Left colon (tissue), 2 donors: ENCODE measurements at regions not wholly inside any gene's neighbourhood (a gene's known extent, or its start where the extent isn't known, plus 50 kb on each side); places are given as distances from the start of the nearest gene placed in this dataset.

Source experiments
- ATAC-seq: fragments of 200-7000 bp; cut with Tn5 transposase; one replicate; pipeline ENCODE4 v1.9.1; 2020; ENCODE audit warnings: mild to moderate bottlenecking, moderate library complexity
- DNase-seq, 2 donors: peaks; one replicate each; pipeline ENCODE4 v3.0.0-alpha.2; 2020
- intact Hi-C, 2 donors: fragments of 100-400 bp; cut with DNase I in 1 of 2; cut with micrococcal nuclease in 1 of 2; formaldehyde crosslinking; loops; one replicate each; pipeline versions ENCODE4 v1.11.2 to v1.14.0; 2022; cut with DNase I, micrococcal nuclease
- donor health status: DM: no; HTN: no; CAD: no.
- donor health status: DM: yes; HTN: yes; CAD: no.

DNA sequence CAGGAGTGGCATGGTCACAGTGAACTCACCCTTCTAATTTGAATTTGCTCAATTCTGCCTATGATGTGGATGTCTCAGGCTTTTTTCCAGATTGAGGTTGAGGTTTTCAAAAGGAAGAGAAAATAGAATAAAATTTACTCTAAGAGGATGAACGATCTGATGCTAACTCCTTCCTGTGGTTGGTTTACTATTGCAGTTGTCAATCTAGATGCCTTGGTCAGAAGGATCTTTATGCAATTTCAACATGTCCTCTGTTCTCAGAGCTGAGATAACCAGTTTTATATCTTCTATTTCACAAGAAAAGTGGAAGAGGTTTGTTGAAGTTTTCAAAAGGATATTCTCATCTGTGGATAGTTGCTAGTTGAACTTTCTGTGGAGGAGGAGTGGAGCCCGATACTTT lies 150.7 kb upstream of the WDR11 start:
- ATAC-seq (no peak), DNase-seq (no peak)
- intact Hi-C loops, result no loop called here

DNA sequence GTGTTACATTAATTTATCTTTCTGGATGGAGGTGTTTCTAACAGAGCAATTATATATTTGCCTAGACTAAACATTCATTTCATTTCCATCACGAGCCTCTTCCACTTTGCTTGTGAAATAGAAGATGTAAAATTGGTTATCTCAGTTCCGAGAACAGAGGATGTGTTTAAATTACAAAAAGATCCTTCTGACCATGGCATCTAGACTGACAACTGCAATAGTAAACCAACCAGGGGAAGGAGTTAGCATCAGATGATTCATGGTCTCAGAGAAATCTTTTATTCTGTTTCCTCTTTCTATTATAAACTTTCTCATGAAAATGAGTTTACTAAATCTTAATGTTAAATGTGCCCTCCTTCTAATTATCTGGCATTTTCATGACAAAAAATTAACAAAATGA lies 149.8 kb upstream of the WDR11 start:
- ATAC-seq (no peak), DNase-seq (no peak)
- intact Hi-C loops, result no loop called here

DNA sequence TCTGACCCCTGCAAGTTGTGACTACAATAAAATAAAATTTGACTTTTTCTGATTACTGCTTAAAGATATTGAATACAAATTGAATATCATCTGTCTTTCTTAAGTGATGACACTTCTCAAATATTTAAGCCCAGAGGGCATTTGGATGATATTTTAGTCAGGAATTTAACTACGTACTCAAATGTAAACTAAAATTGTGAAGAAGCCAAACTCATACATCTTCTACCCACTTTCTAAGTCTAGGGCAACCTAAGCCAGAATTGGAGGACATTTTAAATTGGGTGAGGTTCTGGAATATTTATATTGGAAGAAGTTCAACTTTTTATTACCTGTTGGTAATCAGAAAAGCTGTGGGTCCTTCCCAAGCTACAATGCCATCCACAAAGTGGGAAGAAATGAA lies 149.1 kb upstream of the WDR11 start:
- ATAC-seq (no peak), DNase-seq (no peak)
- intact Hi-C loops, result no loop called here

DNA sequence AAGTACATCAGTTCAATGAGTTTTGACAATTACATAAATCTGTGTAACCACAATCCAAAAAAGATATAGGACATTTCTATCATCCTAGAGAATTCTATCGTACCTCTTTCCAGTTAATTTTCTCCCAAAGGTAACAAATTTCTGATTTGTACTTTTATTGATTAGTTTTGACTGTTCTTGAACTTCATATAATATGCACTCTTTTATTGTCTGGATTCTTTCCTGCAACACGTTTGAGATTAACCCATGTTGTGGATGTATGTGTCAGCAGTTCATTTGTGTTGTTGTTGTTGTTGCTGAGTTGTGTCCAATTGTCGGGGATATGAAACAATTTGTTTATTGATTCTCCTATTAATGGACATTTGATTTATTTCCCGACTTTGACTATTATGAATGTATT lies 145.9 kb upstream of the WDR11 start:
- no peak for ATAC-seq
- intact Hi-C loops, result no loop called here

DNA sequence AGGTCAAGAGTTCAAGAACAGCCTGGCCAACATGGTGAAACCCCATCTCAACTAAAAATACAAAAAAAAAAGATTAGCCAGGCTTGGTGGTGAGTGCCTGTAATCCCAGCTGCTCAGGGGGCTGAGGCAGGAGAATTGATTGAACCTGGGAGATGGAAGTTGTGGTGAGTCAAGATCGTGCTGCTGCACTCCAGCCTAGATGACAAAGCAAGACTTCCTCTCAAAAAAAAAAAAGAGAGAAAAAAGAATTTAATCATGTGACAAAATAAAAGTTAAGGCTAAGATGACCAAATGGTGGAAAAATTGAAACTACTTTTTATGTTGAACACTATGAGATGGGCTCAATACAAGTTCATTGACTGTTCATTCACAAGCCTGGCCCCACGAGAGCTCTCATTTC lies 141.1 kb upstream of the WDR11 start:
- no peak for ATAC-seq
- DNase-seq, result no peak
- intact Hi-C loops, result no loop called here

More for the DNA sequence above, 145.9 kb upstream of the WDR11 start:
- no peak for DNase-seq

DNA sequence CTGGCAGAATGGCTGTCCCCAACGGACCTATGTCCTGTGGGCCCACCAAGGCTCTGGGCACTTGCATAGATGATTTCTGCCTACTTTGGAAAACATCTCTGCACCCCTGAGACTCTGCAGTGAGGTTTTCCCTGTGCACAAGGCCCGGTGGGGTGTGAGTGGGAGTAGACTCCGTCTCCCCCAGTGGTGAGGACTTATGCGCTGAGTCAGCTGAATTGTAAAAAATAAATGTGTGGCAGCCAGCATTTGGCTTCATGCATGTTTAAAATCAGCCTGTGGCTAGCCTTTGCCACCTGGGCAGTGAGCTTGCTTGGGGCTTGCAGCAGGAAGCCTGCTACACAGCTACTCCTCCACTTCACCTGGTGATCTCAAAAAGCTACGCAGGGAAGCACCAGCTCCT lies 139.3 kb upstream of the WDR11 start:
- DNase-seq (no peak), ATAC-seq (no peak)
- intact Hi-C loops, result no loop called here

DNA sequence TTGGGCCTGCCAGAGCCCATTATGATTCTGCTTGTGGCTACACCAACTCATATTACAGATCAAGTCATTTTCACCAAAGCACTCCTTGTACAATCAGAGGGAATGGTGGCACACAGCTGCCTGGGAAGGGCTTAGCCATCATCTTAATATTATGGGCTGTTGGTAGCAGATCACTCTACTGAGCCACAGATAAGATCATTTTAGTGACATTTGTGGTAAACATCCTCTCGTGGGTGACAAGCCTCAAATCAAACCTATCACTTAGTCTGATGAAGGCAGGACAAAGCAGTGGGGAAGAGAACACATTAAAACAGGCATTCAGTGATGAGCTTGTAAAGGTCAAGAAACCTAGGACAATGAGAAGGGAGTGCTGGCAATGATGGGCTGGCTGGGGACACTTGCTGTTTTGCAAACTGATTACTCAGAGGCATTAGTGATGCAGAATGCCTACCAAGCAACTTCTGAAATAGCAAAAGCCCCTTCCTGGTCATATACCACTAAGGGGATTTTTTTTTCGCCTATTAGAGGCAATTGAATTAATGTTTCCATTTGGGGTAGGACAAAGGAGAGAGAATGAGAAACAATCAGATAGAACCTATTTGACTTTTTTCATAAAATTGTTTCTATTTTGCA lies 137.5 kb upstream of the WDR11 start:
- ATAC-seq (no peak), DNase-seq (no peak)
- intact Hi-C loops, result no loop called here

DNA sequence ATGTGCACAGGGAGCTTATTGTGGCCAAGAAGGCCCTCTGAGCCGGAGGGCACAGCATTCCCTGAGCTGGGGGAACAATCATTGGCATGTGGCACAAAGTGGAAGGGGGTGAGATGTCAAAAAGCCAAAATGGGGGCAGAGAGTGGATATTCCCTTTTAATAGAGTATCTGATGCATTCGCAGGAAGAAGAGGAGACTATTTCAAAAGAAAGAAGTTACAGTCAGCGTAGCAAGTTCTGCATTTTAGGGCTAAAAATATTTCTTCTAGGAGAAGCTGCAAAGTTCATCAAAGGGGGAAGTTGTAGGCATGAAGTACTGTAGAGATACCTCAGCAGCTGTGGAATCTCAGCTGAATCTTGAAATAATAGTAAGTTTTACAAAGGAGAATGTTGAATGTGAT lies 136.0 kb upstream of the WDR11 start:
- DNase-seq (no peak), ATAC-seq (no peak)
- intact Hi-C loops, result no loop called here

DNA sequence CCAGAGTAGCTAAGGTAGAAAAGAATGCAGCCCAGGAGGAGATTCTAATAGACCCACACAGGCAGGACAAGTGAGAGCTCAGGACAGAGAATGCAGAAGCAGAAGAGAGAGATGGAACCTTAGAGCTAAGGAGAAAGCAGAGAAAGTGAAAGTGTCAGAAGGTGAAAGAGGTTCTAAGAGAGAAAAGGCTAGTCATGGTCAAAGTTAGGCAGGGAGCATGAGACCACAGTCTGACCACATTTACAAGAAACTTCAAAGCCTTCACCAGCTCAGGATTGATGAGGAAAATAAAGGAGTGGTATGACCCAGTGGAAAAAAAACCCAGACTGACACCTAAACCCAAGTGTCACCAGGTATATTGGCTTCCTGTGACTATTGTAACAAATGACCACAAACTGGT lies 131.8 kb upstream of the WDR11 start:
- intact Hi-C loops, result no loop called here
- no peak for ATAC-seq

DNA sequence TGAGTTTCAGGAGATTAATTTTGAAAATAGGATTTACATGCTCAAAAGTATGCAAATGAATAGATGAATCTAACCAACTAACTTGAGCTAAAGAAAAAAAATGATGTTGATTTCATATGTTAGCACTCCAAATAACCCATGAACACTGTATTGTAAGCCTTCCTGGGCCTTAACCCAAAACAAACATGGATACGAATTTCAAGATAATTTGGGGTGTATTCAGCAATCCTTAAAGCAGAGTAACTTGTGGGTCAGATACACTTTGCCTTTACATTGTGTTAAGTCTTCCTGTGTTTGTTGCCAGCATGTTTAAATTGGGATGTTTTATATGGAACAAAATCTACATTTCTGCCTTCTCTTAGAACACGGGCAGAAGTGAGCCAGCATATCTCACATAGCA lies 124.2 kb upstream of the WDR11 start:
- intact Hi-C loops, result no loop called here
- no peak for DNase-seq
- no peak for ATAC-seq

More for the DNA sequence above, 131.8 kb upstream of the WDR11 start:
- DNase-seq, result no peak

DNA sequence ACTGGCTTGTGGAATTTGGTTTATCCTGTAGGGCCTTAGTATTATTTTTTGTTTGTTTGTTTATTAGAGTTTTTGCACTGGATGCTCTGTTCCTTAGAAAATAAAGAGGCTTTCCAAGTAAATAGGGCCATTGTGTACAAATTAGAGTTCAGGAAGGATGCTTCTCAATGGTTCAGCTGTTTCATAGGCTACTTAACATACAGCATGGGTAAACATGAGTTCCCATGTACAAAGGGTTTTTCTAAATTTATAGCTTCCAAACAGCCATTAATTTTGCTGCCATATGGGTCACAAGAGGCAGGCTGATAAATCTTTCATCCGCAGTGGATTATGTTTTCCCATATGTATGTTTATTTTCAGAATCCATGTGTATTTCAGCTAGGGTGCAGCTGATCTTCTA lies 121.6 kb upstream of the WDR11 start:
- no peak for DNase-seq
- intact Hi-C loops, result no loop called here
- no peak for ATAC-seq

DNA sequence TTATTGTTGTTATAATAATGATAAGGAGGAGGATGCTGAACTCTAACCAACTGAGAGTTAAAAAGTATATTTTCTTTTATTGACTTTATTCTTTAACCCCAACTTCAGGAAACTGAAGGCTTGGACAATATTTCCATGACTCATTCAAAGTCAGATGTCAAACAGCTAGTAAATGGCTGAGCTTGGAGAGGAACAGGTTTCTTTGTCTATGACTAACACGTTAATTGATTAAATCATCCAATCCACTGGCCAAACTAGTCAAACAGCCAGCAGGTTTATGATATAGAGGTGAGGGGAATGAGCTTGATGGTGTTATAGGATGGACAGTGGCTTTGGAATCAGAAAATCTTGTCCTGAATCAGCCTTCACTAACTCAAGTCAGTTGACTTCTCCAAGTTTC lies 119.1 kb upstream of the WDR11 start:
- intact Hi-C loops, result no loop called here
- ATAC-seq (peak; percentile 39), DNase-seq (no peak)

DNA sequence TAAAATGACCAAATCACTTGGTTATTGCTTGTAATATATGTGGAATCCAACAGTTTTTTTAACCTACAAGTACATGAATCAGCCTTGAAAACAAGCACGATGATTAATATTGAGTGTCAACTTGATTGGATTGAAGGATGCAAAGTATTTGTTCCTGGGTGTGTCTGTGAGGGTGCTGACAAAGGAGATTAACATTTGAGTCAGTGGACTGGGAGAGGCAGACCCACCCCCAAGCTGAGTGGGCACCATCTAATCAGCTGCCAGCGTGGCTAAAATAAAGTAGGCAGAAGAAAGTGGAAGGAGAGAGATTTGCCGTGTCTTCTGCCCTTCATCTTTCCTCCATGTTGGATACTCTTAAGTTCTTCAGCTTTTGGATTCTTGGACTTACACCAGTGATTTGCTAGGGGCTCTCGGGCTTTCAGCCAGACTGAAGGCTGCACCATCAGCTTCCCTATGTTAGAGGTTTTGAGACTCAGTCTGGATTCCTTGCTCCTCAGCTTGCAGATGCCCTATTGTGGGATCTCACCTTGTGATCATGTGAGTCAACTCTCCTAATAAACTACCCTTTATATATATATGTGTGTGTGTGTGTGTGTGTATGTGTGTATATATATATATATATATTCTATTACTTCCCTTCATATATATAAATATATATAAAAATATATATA lies 118.4 kb upstream of the WDR11 start:
- no peak for DNase-seq
- no peak for ATAC-seq
- intact Hi-C loops, result no loop called here

DNA sequence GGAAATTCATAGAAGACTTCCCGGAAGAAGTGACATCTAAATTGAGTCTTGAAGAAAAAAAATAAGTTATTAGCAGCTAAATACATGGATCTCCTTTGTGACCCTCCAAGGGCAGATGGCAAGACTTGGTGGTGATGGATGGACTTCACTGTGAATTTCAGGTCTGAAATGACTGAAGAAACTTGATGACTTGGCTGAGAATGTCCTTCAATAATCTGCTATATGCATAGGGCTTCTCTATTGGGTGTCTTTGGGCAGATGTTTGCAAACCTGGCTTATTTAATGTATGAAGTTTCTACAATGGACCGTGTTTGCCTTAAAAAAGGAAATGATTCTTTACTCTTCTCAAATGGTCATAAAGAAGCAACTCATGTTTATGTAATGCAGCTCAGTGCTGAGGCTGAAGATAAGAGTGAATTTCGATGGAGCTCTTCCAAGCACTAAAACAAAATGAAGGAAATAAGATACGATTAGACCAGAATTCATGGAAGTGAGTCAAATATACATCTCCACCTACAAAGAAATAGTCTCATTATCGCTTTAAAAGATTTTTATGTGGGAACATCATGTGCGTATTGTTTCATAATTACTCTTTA lies 116.6 kb upstream of the WDR11 start:
- DNase-seq, result no peak
- intact Hi-C loops, result no loop called here
- no peak for ATAC-seq

DNA sequence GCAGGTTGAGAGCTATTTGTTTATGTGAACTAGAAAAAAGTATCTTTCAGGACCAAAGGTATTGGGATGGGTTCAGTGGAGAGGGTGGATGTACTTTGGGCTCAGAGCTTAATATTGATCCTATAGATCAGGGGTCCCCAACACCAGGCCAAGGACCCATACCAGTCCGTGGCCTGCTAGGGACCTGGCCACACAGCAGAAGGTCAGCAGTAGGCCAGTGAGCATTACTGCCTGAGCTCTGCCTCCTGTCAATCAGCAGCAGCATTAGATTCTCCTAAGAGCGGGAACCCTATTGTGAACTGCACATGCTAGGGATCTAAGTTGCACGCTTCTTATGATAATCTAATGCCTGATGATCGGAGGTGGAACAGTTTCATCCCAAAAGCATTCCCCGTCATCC lies 115.8 kb upstream of the WDR11 start:
- intact Hi-C loops, result no loop called here
- ATAC-seq, result no peak
- DNase-seq, result no peak

DNA sequence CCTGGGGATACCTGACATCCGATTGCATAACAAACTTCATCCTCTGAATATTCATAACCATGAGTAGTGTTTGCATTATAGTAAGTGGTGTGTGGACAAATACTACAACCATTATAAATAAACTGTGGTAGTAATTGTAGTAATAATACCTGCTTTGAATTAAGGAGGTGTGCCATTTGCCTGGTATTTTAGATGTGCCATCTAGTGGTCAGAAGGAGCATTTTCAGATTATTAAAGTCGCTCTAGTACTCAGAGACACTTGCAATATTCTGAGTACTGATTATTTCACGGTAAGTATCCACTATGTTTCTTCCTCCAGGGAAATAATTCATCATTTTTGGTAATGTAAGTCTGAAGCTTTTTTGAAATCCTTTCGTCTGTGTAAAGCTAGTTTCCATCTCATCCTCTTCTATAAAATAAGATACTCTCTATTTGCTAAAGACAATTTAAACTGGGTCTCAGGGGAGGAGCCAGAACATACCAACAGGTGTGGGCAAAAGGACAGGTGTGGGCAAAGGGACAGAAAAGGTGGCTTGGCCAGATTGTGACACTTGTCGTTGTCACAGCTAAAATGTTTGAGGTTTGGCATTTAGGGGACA lies 115.3 kb upstream of the WDR11 start:
- no peak for ATAC-seq
- intact Hi-C loops, result no loop called here
- DNase-seq, result no peak

DNA sequence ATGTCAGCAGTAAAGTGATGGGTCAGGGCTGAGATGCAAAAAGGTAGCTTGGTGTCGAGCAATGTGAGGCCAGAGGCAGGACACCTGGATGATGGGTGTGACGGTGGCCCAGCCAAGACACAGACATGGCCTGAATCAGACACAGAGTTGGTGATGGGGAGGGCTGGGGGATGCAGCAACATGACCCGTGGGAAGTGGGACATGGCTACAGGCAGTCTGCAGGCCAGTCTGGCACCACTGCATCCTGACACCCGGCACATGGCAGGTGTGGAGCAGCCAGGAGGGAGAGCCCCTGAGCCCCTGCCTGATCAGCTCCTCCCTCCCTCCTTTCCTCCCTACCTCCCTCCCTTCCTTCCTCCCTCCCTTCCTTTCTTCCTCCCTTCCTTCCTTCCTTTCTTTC lies 114.8 kb upstream of the WDR11 start:
- no peak for ATAC-seq
- intact Hi-C loops, result no loop called here
- DNase-seq, result no peak

DNA sequence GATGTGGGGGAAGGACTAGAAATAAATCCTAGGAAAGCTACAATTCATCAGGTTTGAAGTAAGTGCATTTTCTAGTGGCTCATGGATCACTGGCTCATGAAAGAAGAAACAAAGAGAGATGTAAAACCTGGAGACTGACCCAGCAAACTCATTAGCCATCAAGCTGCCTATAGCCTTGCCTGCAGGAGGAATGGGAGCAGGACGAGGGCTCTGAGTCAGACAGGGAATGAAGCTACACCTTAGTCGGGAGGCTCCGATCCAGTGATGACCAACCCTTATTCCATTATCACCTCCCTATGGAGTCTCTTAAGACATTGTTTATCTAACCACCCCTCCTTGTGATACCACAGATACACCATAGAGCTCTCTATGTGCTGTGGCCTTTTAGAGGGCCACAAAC lies 112.5 kb upstream of the WDR11 start:
- intact Hi-C loops, result no loop called here
- DNase-seq, result no peak
- ATAC-seq, result no peak

DNA sequence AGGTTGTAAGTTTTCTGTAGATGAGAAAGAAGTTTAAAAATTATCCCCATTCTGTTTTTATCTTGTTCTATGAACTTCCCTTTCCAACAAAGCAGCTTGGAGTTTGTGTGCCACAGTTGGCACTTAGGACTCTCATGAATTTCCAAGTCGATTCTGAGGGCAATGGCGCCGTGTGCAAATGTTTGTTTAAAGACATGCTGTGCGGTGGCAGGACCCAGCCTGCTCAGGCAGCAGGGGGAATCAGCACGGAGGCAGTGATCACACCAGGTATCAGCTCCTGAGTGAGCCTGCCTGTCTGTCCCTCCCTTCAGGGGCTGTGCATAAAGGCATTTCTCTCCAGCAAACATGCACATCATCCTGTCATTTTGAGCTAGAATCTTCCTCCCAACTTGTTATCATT lies 109.8 kb upstream of the WDR11 start:
- intact Hi-C loops, result no loop called here
- DNase-seq, result no peak
- no peak for ATAC-seq

DNA sequence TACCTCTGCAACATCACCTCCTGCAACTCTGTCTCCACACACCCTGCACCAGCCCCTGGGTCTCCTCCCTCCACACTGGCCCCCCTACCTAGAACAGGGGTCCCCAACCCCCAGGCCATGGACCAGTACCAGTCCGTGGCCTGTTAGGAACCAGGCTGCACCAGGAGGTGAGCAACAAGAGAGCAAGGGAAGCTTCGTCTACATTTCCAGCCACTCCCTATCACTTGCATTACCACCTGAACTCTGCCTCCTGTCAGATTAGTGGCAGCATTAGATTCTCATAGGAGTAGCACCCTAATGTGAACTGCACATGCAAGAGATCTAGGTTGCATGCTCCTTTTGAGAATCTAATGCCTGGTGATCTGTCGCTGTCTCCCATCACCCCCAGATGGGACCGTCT lies 108.8 kb upstream of the WDR11 start:
- intact Hi-C loops, result no loop called here
- ATAC-seq (no peak), DNase-seq (no peak)

DNA sequence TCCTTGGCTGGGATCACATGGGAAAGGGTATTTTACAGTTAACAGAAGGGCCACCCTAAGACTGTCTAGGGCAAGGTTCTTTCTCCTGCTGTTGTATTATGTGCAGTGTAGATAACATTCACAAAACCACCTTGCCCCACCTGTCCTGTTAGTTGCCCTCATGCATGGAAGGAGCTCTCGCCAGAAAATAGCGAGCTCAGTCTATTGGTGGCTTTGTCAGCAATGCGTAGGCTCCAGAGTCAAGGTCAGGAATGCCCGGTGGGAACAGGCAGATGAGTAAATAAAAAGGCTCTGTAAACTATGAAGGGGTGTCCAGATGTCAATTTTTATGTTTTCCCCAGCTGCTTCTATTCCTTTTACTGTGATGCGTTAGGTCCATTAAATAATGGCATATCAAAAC lies 107.1 kb upstream of the WDR11 start:
- ATAC-seq (no peak), DNase-seq (no peak)
- intact Hi-C loops, result no loop called here
